ENCODE measurements at regions not wholly inside any gene's neighbourhood (a gene's known extent, or its start where the extent isn't known, plus 50 kb on each side); places are given as distances from the start of the nearest gene placed in this dataset.

- DNase-seq: peak in 1 of 58 donors; percentile 9
Measured at GRCh38 chr2:217749008-217749407, 253.8 kb downstream of the TNS1 start.

- DNase-seq: no peak
Measured at GRCh38 chr2:217746808-217747207, 256.0 kb downstream of the TNS1 start.

- DNase-seq: peak in 28 of 58 donors; percentile 7 to 67 (median 32)
Measured at GRCh38 chr2:217743966-217744761, 258.6 kb downstream of the TNS1 start.

- no peak for DNase-seq
Measured at GRCh38 chr2:217743407-217743806, 259.4 kb downstream of the TNS1 start.

GRCh38 chr2:217742841-217743240 lies 260.0 kb downstream of the TNS1 start:
- DNase-seq: no peak

- no peak for DNase-seq
Measured at GRCh38 chr2:217742276-217742675, 260.5 kb downstream of the TNS1 start.

- DNase-seq: peak in 25 of 58 donors; percentile 10 to 63 (median 40)
Measured at GRCh38 chr2:217741381-217741955, 261.3 kb downstream of the TNS1 start.

- DNase-seq: no peak
Measured at GRCh38 chr2:217740756-217741155, 262.0 kb downstream of the TNS1 start.

- DNase-seq: no peak
Measured at GRCh38 chr2:217740178-217740577, 262.6 kb downstream of the TNS1 start.

- no peak for DNase-seq
Measured at GRCh38 chr2:217739741-217740140, 263.1 kb downstream of the TNS1 start.

GRCh38 chr2:217738061-217738460 lies 264.7 kb downstream of the TNS1 start:
- no peak for DNase-seq

- DNase-seq: no peak
Measured at GRCh38 chr2:217736776-217737550, 265.8 kb downstream of the TNS1 start.

GRCh38 chr2:217735899-217736298 lies 266.9 kb downstream of the TNS1 start:
- DNase-seq: no peak

- DNase-seq: no peak
Measured at GRCh38 chr2:217735034-217735433, 267.8 kb downstream of the TNS1 start.

GRCh38 chr2:217733461-217733860 lies 269.3 kb downstream of the TNS1 start:
- DNase-seq: no peak

- DNase-seq: no peak
Measured at GRCh38 chr2:217732992-217733391, 269.8 kb downstream of the TNS1 start.

GRCh38 chr2:217731805-217732204 lies 271.0 kb downstream of the TNS1 start:
- no peak for DNase-seq

- DNase-seq: peak in 2 of 58 donors; percentile 9
Measured at GRCh38 chr2:217729421-217730053, 273.3 kb downstream of the TNS1 start.

GRCh38 chr2:217727801-217728200 lies 275.0 kb downstream of the TNS1 start:
- no peak for DNase-seq

GRCh38 chr2:217725409-217725808 lies 277.4 kb downstream of the TNS1 start:
- no peak for DNase-seq

GRCh38 chr2:217724471-217724870 lies 278.3 kb downstream of the TNS1 start:
- no peak for DNase-seq

GRCh38 chr2:217723981-217724380 lies 278.8 kb downstream of the TNS1 start:
- no peak for DNase-seq
